ENCODE measurements at regions not wholly inside any gene's neighbourhood (a gene's known extent, or its start where the extent isn't known, plus 50 kb on each side); places are given as distances from the start of the nearest gene placed in this dataset.

GRCh38 chr9:103533318-103533717 lies 538.2 kb downstream of the CYLC2 start:
- Histone ChIP-seq H2AFZ (ENCODE audit: insufficient read depth, low read depth, low read length, poor library complexity, severe bottlenecking) (no peak overlapping the region), H3K27ac (ENCODE audit: low read depth in 1 of 2, low read length in 2 of 2) (no peak overlapping the region), H3K79me2 (ENCODE audit: insufficient read depth, low read length) (no peaks in the 10 kb centered on the region), H3K27me3 (ENCODE audit: control insufficient read depth in 2 of 2, insufficient read depth in 2 of 2, low read length in 2 of 2) (no peaks in the 10 kb centered on the region), H3K9me3 (replicated peaks in 1 of 2; ENCODE audit: control insufficient read depth in 1 of 2, insufficient read depth in 1 of 2, low read length in 2 of 2) (peaks cover 7 to 15% of the 10 kb centered on the region in 2 donors), H4K20me1 (ENCODE audit: insufficient read depth, low read length) (no peaks in the 10 kb centered on the region), H3K4me2 (replicated peaks; ENCODE audit: extremely low read depth, low read length, poor library complexity, severe bottlenecking) (no peak overlapping the region), H3K4me3 (replicated peaks in 1 of 3; ENCODE audit: low read depth in 2 of 3, low read length in 3 of 3) (no peak overlapping the region), H3K9ac (ENCODE audit: insufficient read depth, low read length, poor library complexity, severe bottlenecking) (no peak overlapping the region), H3K4me1 (ENCODE audit: control insufficient read depth in 1 of 2, insufficient read depth in 2 of 2, low read length in 2 of 2) (no peaks in the 10 kb centered on the region), H3K36me3 (replicated peaks in 1 of 2; ENCODE audit: control insufficient read depth in 1 of 2, insufficient read depth in 2 of 2, low read length in 2 of 2) (no peaks in the 10 kb centered on the region)
- no peak for DNase-seq
- H3K9me3 Mint-ChIP-seq, result peaks cover 0 to 22% (median 9%) of the 10 kb centered on the region in 7 donors
- intact Hi-C loops (cut with micrococcal nuclease), result no loop called here
- TF ChIP-seq CTCF (IDR thresholded peaks at IDR 0.05), result no peak
- H3K27ac Mint-ChIP-seq, result no peak overlapping the region
- H3K4me1 Mint-ChIP-seq, result no peaks in the 10 kb centered on the region
- H3K27me3 Mint-ChIP-seq (ENCODE audit: low read depth in 3 of 3), result peaks cover 0 to 4% (median 0%) of the 10 kb centered on the region in 3 donors
- 80% methylated on average over 4 of the region's 5 CpGs for WGBS (ENCODE audit: insufficient coverage)
- no peaks in the 10 kb centered on the region for H3K36me3 Mint-ChIP-seq
- no peak overlapping the region for H3K4me3 Mint-ChIP-seq

GRCh38 chr9:103537426-103537825 lies 542.3 kb downstream of the CYLC2 start:
- TF ChIP-seq CTCF (IDR thresholded peaks at IDR 0.05), result no peak
- no peak overlapping the region for H3K4me2 ChIP-seq (replicated peaks; ENCODE audit: extremely low read depth, low read length, poor library complexity, severe bottlenecking)
- Mint-ChIP-seq H3K27ac (no peak overlapping the region), H3K4me3 (no peak overlapping the region), H3K27me3 (ENCODE audit: low read depth in 3 of 3) (peaks cover 0 to 4% (median 0%) of the 10 kb centered on the region in 3 donors), H3K36me3 (no peaks in the 10 kb centered on the region), H3K9me3 (peaks cover 0 to 19% (median 6%) of the 10 kb centered on the region in 7 donors), H3K4me1 (no peaks in the 10 kb centered on the region)
- H3K9ac ChIP-seq (ENCODE audit: insufficient read depth, low read length, poor library complexity, severe bottlenecking), result no peak overlapping the region
- no peak overlapping the region for H2AFZ ChIP-seq (ENCODE audit: insufficient read depth, low read depth, low read length, poor library complexity, severe bottlenecking)
- DNase-seq, result no peak
- H3K36me3 ChIP-seq (replicated peaks in 1 of 2; ENCODE audit: control insufficient read depth in 1 of 2, insufficient read depth in 2 of 2, low read length in 2 of 2), result no peaks in the 10 kb centered on the region
- no peaks in the 10 kb centered on the region for H3K79me2 ChIP-seq (ENCODE audit: insufficient read depth, low read length)
- intact Hi-C loops (cut with micrococcal nuclease), result no loop called here
- H3K4me3 ChIP-seq (replicated peaks in 1 of 3; ENCODE audit: low read depth in 2 of 3, low read length in 3 of 3), result no peak overlapping the region
- H3K9me3 ChIP-seq (replicated peaks in 1 of 2; ENCODE audit: control insufficient read depth in 1 of 2, insufficient read depth in 1 of 2, low read length in 2 of 2), result peaks cover 7 to 15% of the 10 kb centered on the region in 2 donors
- no peaks in the 10 kb centered on the region for H4K20me1 ChIP-seq (ENCODE audit: insufficient read depth, low read length)
- no peaks in the 10 kb centered on the region for H3K4me1 ChIP-seq (ENCODE audit: control insufficient read depth in 1 of 2, insufficient read depth in 2 of 2, low read length in 2 of 2)
- H3K27me3 ChIP-seq (ENCODE audit: control insufficient read depth in 2 of 2, insufficient read depth in 2 of 2, low read length in 2 of 2), result no peaks in the 10 kb centered on the region
- H3K27ac ChIP-seq (ENCODE audit: low read depth in 1 of 2, low read length in 2 of 2), result no peak overlapping the region
